HCT116 (cell line): ENCODE measurements at regions not wholly inside any gene's neighbourhood (a gene's known extent, or its start where the extent isn't known, plus 50 kb on each side); places are given as distances from the start of the nearest gene placed in this dataset.

Source experiments
- ATAC-seq: fragments of 200-7000 bp; cut with Tn5 transposase; 2 replicates; pipeline ENCODE4 v1.9.1; 2020; ENCODE audit warnings: mild to moderate bottlenecking, moderate library complexity
- BruUV-seq: library from RNA; stranded (reverse); fragments of 400-500 nt; replicated peaks from 2 replicates; lab custom pipeline; 2021; lab: Mats Ljungman, UMichigan
- CTCF ChIA-PET: fragments of 300-600 bp; sonication (Branson Sonifier 250); formaldehyde crosslinking; loops from one replicate; lab custom pipeline; 2021; ENCODE audit warnings: antibody characterized with exemption; lab: Charles Lee
- POLR2A ChIA-PET: fragments of 300-600, 350-600 bp; sonication (Branson Sonifier 250); formaldehyde crosslinking; loops from one replicate; lab custom pipeline; 2021; ENCODE audit warnings: antibody characterized with exemption; lab: Charles Lee
- RAD21 ChIA-PET, 2 experiments: fragments of 300-600 bp; sonication (Branson Sonifier 250); formaldehyde crosslinking; loops; one replicate each; lab custom pipeline; 2023; ENCODE audit warnings: low total read pairs in 2 of 2; ENCODE audit not compliant: uncharacterized antibody in 2 of 2, unreplicated experiment in 2 of 2, low non-redundant PET in 1 of 2; lab: Charles Lee
- DNase-seq: peaks from one replicate; pipeline ENCODE4 v3.0.0-alpha.2; 2010; ENCODE audit warnings: low read depth, low spot score
- H2AFZ ChIP-seq: fragments of 200-600 bp; shearing (Covaris generic), sonication (generic); 2 replicates; pipeline ENCODE4 v1.6.1; 2017; ENCODE audit warnings: low read depth, mixed run types, mixed read lengths, antibody characterized with exemption, low read length; ENCODE audit not compliant: poor library complexity, severe bottlenecking
- H3K27ac ChIP-seq: 2 replicates; pipeline ENCODE4 v1.5.1; 2012; ENCODE audit warnings: low read depth, low read length
- H3K27me3 ChIP-seq: fragments of 200-600 bp; sonication (generic); 2 replicates; pipeline ENCODE4 v1.6.1; 2016; ENCODE audit warnings: mixed run types, low read length, mixed read lengths; ENCODE audit not compliant: insufficient read depth
- H3K36me3 ChIP-seq, 2 experiments: fragments of 200-500 bp in 1 of 2; fragments of 200-600 bp in 1 of 2; sonication (Bioruptor generic) in 1 of 2; sonication (generic) in 1 of 2; 2 replicates each; pipeline versions ENCODE4 v1.5.1 to v1.6.1; 2014 to 2016; ENCODE audit warnings: low read length in 2 of 2, inconsistent platforms in 1 of 2, mixed read lengths in 1 of 2, mixed run types in 1 of 2; ENCODE audit not compliant: insufficient read depth in 2 of 2, control insufficient read depth in 1 of 2
- H3K4me1 ChIP-seq, 2 experiments: fragments of 200-600 bp in 1 of 2; sonication (generic) in 1 of 2; 2 replicates each; pipeline versions ENCODE4 v1.5.1 to v1.6.1; 2012 to 2017; ENCODE audit warnings: low read length in 2 of 2, inconsistent platforms in 1 of 2, mild to moderate bottlenecking in 1 of 2, mixed read lengths in 1 of 2, mixed run types in 1 of 2, moderate library complexity in 1 of 2; ENCODE audit not compliant: insufficient read depth in 2 of 2, control insufficient read depth in 1 of 2
- H3K4me2 ChIP-seq: fragments of 200-600 bp; sonication (generic); 2 replicates; pipeline ENCODE4 v1.6.1; 2017; ENCODE audit warnings: mixed run types, low read length, mixed read lengths
- H3K4me3 ChIP-seq, 2 experiments: fragments of 200-600 bp in 1 of 2; sonication (generic) in 1 of 2; replicated peaks in 1 of 2; 2 replicates each; pipeline ENCODE4 v1.5.1; 2011 to 2016; ENCODE audit warnings: low read length in 2 of 2, control low read depth in 1 of 2, low read depth in 1 of 2, mild to moderate bottlenecking in 1 of 2, mixed read lengths in 1 of 2, mixed run types in 1 of 2
- H3K79me2 ChIP-seq: fragments of 200-600 bp; sonication (generic); 2 replicates; pipeline ENCODE4 v1.6.1; 2017; ENCODE audit warnings: mild to moderate bottlenecking, mixed run types, low read length, moderate library complexity, mixed read lengths; ENCODE audit not compliant: insufficient read depth
- H3K9ac ChIP-seq: fragments of 200-600 bp; sonication (generic); 2 replicates; pipeline ENCODE4 v1.6.1; 2016; ENCODE audit warnings: low read length, mixed read lengths
- H3K9me2 ChIP-seq: fragments of 200-600 bp; sonication (generic), shearing (Covaris generic); 2 replicates; pipeline ENCODE4 v1.6.1; 2017; ENCODE audit warnings: mixed run types, mild to moderate bottlenecking, moderate library complexity; ENCODE audit not compliant: insufficient read depth
- H3K9me3 ChIP-seq, 2 experiments: fragments of 200-500 bp in 1 of 2; fragments of 200-600 bp in 1 of 2; sonication (Bioruptor generic) in 1 of 2; sonication (generic) in 1 of 2; 2 replicates each; pipeline ENCODE4 v1.6.1; 2014 to 2017; ENCODE audit warnings: low read length in 2 of 2, mixed read lengths in 2 of 2, inconsistent platforms in 1 of 2, low read depth in 1 of 2, mild to moderate bottlenecking in 1 of 2, mixed run types in 1 of 2, moderate library complexity in 1 of 2; ENCODE audit not compliant: control insufficient read depth in 1 of 2, insufficient read depth in 1 of 2
- H4K20me1 ChIP-seq: fragments of 200-600 bp; sonication (generic), shearing (Covaris generic); 2 replicates; pipeline ENCODE4 v1.6.1; 2017; ENCODE audit warnings: mixed run types, mild to moderate bottlenecking, moderate library complexity; ENCODE audit not compliant: insufficient read depth
- EZH2 ChIP-seq: fragments of 200-600 bp; sonication (generic); IDR thresholded peaks from 2 replicates; pipeline ENCODE4 v1.6.1; 2017; ENCODE audit warnings: antibody characterized with exemption, mixed run types
- EZH2phosphoT487 ChIP-seq: fragments of 200-600 bp; IDR thresholded peaks from 2 replicates; pipeline ENCODE4 v1.6.1; 2018; ENCODE audit warnings: antibody characterized with exemption, borderline replicate concordance
- FOSL1 ChIP-seq: IDR thresholded peaks from 2 replicates; pipeline ENCODE4 v1.6.1; 2012; ENCODE audit warnings: low read depth
- POLR2AphosphoS5 ChIP-seq: IDR thresholded peaks from 2 replicates; pipeline ENCODE4 v1.6.1; 2011; ENCODE audit warnings: mild to moderate bottlenecking, low read depth, low read length, moderate library complexity
- SIN3A ChIP-seq: IDR thresholded peaks from 2 replicates; pipeline ENCODE4 v1.6.1; 2012; ENCODE audit warnings: low read depth
- SRF ChIP-seq: IDR thresholded peaks from 2 replicates; pipeline ENCODE4 v1.6.1; 2012; ENCODE audit warnings: low read depth
- ZFX ChIP-seq: fragments of 450-650 bp; IDR thresholded peaks from 2 replicates; pipeline ENCODE4 v1.6.1; 2017
- intact Hi-C: fragments of 100-400 bp; cut with micrococcal nuclease; formaldehyde crosslinking; loops from 2 replicates; pipeline ENCODE4 v1.10.0; 2022
- TF ChIP-seq, protein P1 (sequence below): IDR thresholded peaks from 2 replicates; pipeline ENCODE4 v1.6.1; 2011; ENCODE audit warnings: mild to moderate bottlenecking, low read length, moderate library complexity; ENCODE audit not compliant: insufficient replicate concordance; ENCODE audit errors: extremely low read depth

DNA sequence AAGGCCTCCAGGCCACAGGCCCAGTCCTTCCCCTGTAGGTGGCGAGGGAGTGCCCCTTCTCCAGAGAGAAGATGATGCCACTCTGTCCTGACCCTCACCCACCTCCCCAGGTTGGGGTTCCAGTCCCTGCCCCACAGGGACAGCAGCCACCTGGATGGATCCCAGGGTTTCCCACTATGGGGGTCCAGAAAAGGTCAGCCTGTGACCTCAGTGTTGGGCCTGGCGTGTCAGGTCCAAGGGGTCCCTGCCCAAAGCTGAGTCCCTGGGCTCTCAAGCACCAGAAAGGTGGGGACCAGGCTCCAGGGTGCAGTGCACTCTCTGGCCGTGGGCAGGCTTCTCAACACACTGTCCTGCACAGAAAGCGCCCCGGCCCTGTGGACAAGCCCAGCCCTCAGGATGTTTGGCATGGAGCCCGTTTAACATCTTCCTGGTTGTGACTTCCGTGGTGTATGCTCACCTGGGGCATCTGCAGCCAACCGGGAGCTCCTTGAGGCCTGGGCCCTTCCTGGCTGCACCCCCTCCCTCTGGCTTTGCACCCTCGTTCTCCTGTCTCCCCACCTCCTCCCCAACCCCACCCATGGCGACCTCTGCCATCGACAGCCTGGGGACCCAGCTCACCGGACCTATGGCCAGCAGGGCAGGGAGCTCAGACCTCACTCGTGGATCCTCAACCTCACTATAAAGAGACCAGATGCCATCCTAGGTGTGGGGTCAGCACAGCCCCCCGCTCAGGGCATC is 58.3 kb upstream of the PPP2R2D start:
- Histone ChIP-seq H3K4me3 (no peak overlapping the region), H3K36me3 (no peaks in the 10 kb centered on the region), H3K79me2 (no peaks in the 10 kb centered on the region), H3K9ac (no peak overlapping the region), H3K4me1 (no peaks in the 10 kb centered on the region), H3K27me3 (no peaks in the 10 kb centered on the region), H3K4me2 (no peak overlapping the region), H4K20me1 (no peaks in the 10 kb centered on the region), H3K9me2 (no peaks in the 10 kb centered on the region), H2AFZ (no peak overlapping the region), H3K27ac (no peak overlapping the region), H3K9me3 (no peaks in the 10 kb centered on the region)
- no peak for DNase-seq
- POLR2A ChIA-PET = no interaction called here
- TF ChIP-seq ZFX (no peak), EZH2phosphoT487 (no peak), FOSL1 (no peak), SRF (no peak), SIN3A (no peak), EZH2 (no peak), POLR2AphosphoS5 (no peak)
- TF ChIP-seq, protein P1, sequence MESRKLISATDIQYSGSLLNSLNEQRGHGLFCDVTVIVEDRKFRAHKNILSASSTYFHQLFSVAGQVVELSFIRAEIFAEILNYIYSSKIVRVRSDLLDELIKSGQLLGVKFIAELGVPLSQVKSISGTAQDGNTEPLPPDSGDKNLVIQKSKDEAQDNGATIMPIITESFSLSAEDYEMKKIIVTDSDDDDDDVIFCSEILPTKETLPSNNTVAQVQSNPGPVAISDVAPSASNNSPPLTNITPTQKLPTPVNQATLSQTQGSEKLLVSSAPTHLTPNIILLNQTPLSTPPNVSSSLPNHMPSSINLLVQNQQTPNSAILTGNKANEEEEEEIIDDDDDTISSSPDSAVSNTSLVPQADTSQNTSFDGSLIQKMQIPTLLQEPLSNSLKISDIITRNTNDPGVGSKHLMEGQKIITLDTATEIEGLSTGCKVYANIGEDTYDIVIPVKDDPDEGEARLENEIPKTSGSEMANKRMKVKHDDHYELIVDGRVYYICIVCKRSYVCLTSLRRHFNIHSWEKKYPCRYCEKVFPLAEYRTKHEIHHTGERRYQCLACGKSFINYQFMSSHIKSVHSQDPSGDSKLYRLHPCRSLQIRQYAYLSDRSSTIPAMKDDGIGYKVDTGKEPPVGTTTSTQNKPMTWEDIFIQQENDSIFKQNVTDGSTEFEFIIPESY = no peak
- BruUV-seq = no TSS peak
- RAD21 ChIA-PET = no interaction called here
- CTCF ChIA-PET = no interaction called here
- no peak for ATAC-seq
- intact Hi-C loops = no loop called here
